C4-2B (cell line): ENCODE measurements at regions not wholly inside any gene's neighbourhood (a gene's known extent, or its start where the extent isn't known, plus 50 kb on each side); places are given as distances from the start of the nearest gene placed in this dataset.

Experiments
- CTCF ChIP-seq: fragments of 450-650 bp; conservative IDR thresholded peaks from 2 replicates; pipeline ENCODE4 v1.5.1; 2017; ENCODE audit warnings: mild to moderate bottlenecking
- ZFX ChIP-seq: fragments of 450-650 bp; IDR thresholded peaks from 2 replicates; pipeline ENCODE4 v1.6.1; 2017

- TF ChIP-seq ZFX (no peak), CTCF (no peak)
Observed at GRCh38 chr12:87137220-87137619, 881.0 kb upstream of the MGAT4C start.
